CD14-positive monocyte (primary cell): ENCODE measurements at regions not wholly inside any gene's neighbourhood (a gene's known extent, or its start where the extent isn't known, plus 50 kb on each side); places are given as distances from the start of the nearest gene placed in this dataset.

Source experiments
- DNase-seq, 3 donors: peaks; one replicate each; pipeline ENCODE4 v3.0.0-alpha.2; 2011 to 2022
- H2AFZ ChIP-seq: 2 replicates; pipeline ENCODE4 v1.6.0; 2012; ENCODE audit warnings: mild to moderate bottlenecking, low read depth, low read length, inconsistent platforms; ENCODE audit not compliant: insufficient read depth, poor library complexity, severe bottlenecking
- H3K27ac ChIP-seq, 2 donors: 1 replicate in 1 of 2; 2 replicates in 1 of 2; pipeline ENCODE4 v1.5.1; 2012 to 2013; ENCODE audit warnings: low read length in 2 of 2, control low read depth in 1 of 2, inconsistent platforms in 1 of 2, low read depth in 1 of 2, mild to moderate bottlenecking in 1 of 2
- H3K27me3 ChIP-seq, 2 donors: one replicate each; pipeline versions ENCODE4 v1.6.0 to v1.6.1; 2011 to 2013; ENCODE audit warnings: low read length in 2 of 2; ENCODE audit not compliant: control insufficient read depth in 2 of 2, insufficient read depth in 2 of 2
- H3K36me3 ChIP-seq, 2 donors: replicated peaks in 1 of 2; 1 replicate in 1 of 2; 2 replicates in 1 of 2; pipeline versions ENCODE4 v1.5.1 to v1.6.1; 2012 to 2013; ENCODE audit warnings: low read length in 2 of 2, control low read depth in 1 of 2, inconsistent platforms in 1 of 2, mild to moderate bottlenecking in 1 of 2; ENCODE audit not compliant: insufficient read depth in 2 of 2, control insufficient read depth in 1 of 2
- H3K4me1 ChIP-seq, 2 donors: 1 replicate in 1 of 2; 2 replicates in 1 of 2; pipeline versions ENCODE4 v1.5.1 to v1.6.1; 2012 to 2013; ENCODE audit warnings: low read length in 2 of 2, control low read depth in 1 of 2, inconsistent platforms in 1 of 2, mild to moderate bottlenecking in 1 of 2, moderate library complexity in 1 of 2; ENCODE audit not compliant: insufficient read depth in 2 of 2, control insufficient read depth in 1 of 2
- H3K4me2 ChIP-seq: replicated peaks from 2 replicates; pipeline ENCODE3; 2012; ENCODE audit warnings: low read length, moderate library complexity, mild to moderate bottlenecking; ENCODE audit not compliant: poor library complexity, severe bottlenecking; ENCODE audit errors: extremely low read depth
- H3K4me3 ChIP-seq, 3 experiments: fragments of 200-600 bp in 1 of 3; sonication (generic) in 1 of 3; replicated peaks in 1 of 3; 1 replicate in 2 of 3; 2 replicates in 1 of 3; pipeline ENCODE4 v1.5.1; 2011 to 2013; ENCODE audit warnings: low read length in 3 of 3, mild to moderate bottlenecking in 3 of 3, control low read depth in 2 of 3, low read depth in 2 of 3, inconsistent platforms in 1 of 3, moderate library complexity in 1 of 3
- H3K79me2 ChIP-seq: 2 replicates; pipeline ENCODE4 v1.6.0; 2012; ENCODE audit warnings: mild to moderate bottlenecking, control low read depth, inconsistent platforms, low read length, moderate library complexity; ENCODE audit not compliant: insufficient read depth
- H3K9ac ChIP-seq: 2 replicates; pipeline ENCODE4 v1.6.0; 2017; ENCODE audit warnings: low read length, mild to moderate bottlenecking; ENCODE audit not compliant: insufficient read depth, poor library complexity, severe bottlenecking
- H3K9me3 ChIP-seq, 2 donors: replicated peaks in 1 of 2; 1 replicate in 1 of 2; 2 replicates in 1 of 2; pipeline versions ENCODE4 v1.5.1 to v1.6.1; 2012 to 2013; ENCODE audit warnings: low read length in 2 of 2, control low read depth in 1 of 2; ENCODE audit not compliant: control insufficient read depth in 1 of 2, insufficient read depth in 1 of 2
- H4K20me1 ChIP-seq: 2 replicates; pipeline ENCODE4 v1.6.0; 2012; ENCODE audit warnings: mild to moderate bottlenecking, low read length, control low read depth, moderate library complexity; ENCODE audit not compliant: insufficient read depth
- H3K27ac Mint-ChIP-seq, 7 donors: one replicate each; pipeline ENCODE4 v1.8.0; 2020; ENCODE audit warnings: mild to moderate bottlenecking in 7 of 7, mixed read lengths in 7 of 7, moderate library complexity in 6 of 7, inconsistent platforms in 2 of 7
- H3K27me3 Mint-ChIP-seq, 3 donors: one replicate each; pipeline ENCODE4 v1.8.0; 2021 to 2022; ENCODE audit warnings: low read depth in 3 of 3, mild to moderate bottlenecking in 3 of 3, mixed read lengths in 3 of 3, moderate library complexity in 3 of 3, inconsistent platforms in 1 of 3
- H3K36me3 Mint-ChIP-seq, 2 donors: one replicate each; pipeline ENCODE4 v1.8.0; 2020; ENCODE audit warnings: mixed read lengths in 2 of 2, inconsistent platforms in 1 of 2, mild to moderate bottlenecking in 1 of 2
- H3K4me1 Mint-ChIP-seq: one replicate; pipeline ENCODE4 v1.8.0; 2020; ENCODE audit warnings: mild to moderate bottlenecking, mixed read lengths
- H3K4me3 Mint-ChIP-seq, 2 donors: one replicate each; pipeline ENCODE4 v1.8.0; 2020; ENCODE audit warnings: mild to moderate bottlenecking in 2 of 2, mixed read lengths in 2 of 2, moderate library complexity in 1 of 2
- H3K9me3 Mint-ChIP-seq, 7 donors: one replicate each; pipeline ENCODE4 v1.8.0; 2020 to 2022; ENCODE audit warnings: mixed read lengths in 7 of 7, mild to moderate bottlenecking in 6 of 7, moderate library complexity in 6 of 7, inconsistent platforms in 2 of 7
- CTCF ChIP-seq: fragments of 200-600 bp; IDR thresholded peaks from one replicate; pipeline ENCODE4 v1.8.0; 2022; ENCODE audit warnings: antibody characterized with exemption, mild to moderate bottlenecking
- WGBS: methylation state at CpG from one replicate; pipeline ENCODE4 v1.1.5; 2013; ENCODE audit warnings: missing lambda C conversion rate; ENCODE audit not compliant: insufficient coverage; 5-methylcytosine and 5-hydroxymethylcytosine counted together
- intact Hi-C, 2 donors: fragments of 100-400 bp; cut with micrococcal nuclease; formaldehyde crosslinking; loops; one replicate each; pipeline versions ENCODE4 v1.15.0 to v1.15.1; 2023

- no CpG with 5 or more reads among the region's 1 CpG for WGBS
- Histone ChIP-seq H4K20me1 (no peaks in the 10 kb centered on the region), H3K9me3 (no peaks in the 10 kb centered on the region)
These were observed 141.5 kb downstream of the RMI1 start for GRCh38 chr9:84121991-84122523.

GRCh38 chr9:84122572-84122971 lies 142.0 kb downstream of the RMI1 start:
- no peak overlapping the region for H3K27ac Mint-ChIP-seq
- H3K9me3 Mint-ChIP-seq, result peaks cover 0 to 8% (median 3%) of the 10 kb centered on the region in 7 donors
- TF ChIP-seq CTCF, result no peak
- H3K4me2 ChIP-seq, result no peak overlapping the region
- H3K9ac ChIP-seq, result no peak overlapping the region
- no peak overlapping the region for H2AFZ ChIP-seq
- H3K79me2 ChIP-seq, result no peaks in the 10 kb centered on the region
- H3K4me1 ChIP-seq, result no peaks in the 10 kb centered on the region
- H3K4me1 Mint-ChIP-seq, result no peaks in the 10 kb centered on the region
- H3K4me3 ChIP-seq, result no peak overlapping the region
- no peaks in the 10 kb centered on the region for H3K9me3 ChIP-seq
- peaks cover 6 to 8% (median 8%) of the 10 kb centered on the region in 3 donors for H3K27me3 Mint-ChIP-seq
- no peaks in the 10 kb centered on the region for H3K36me3 Mint-ChIP-seq
- H3K36me3 ChIP-seq, result no peaks in the 10 kb centered on the region
- H3K27ac ChIP-seq, result no peak overlapping the region
- no CpG with 5 or more reads among the region's 1 CpG for WGBS
- no peak overlapping the region for H3K4me3 Mint-ChIP-seq
- peaks cover 0 to 3% of the 10 kb centered on the region in 2 donors for H3K27me3 ChIP-seq
- H4K20me1 ChIP-seq, result no peaks in the 10 kb centered on the region
- no peak for DNase-seq
- intact Hi-C loops, result no loop called here

More at GRCh38 chr9:84121991-84122523, 141.5 kb downstream of the RMI1 start:
- Histone ChIP-seq H3K4me3 (no peak overlapping the region), H3K36me3 (no peaks in the 10 kb centered on the region), H3K27me3 (no peaks in the 10 kb centered on the region), H3K9ac (no peak overlapping the region), H2AFZ (no peak overlapping the region), H3K79me2 (no peaks in the 10 kb centered on the region), H3K27ac (no peak overlapping the region), H3K4me2 (no peak overlapping the region), H3K4me1 (no peaks in the 10 kb centered on the region)
- no peak overlapping the region for H3K4me3 Mint-ChIP-seq
- DNase-seq, result no peak
- peaks cover 6 to 9% (median 8%) of the 10 kb centered on the region in 3 donors for H3K27me3 Mint-ChIP-seq
- no peak for TF ChIP-seq CTCF
- no peak overlapping the region for H3K27ac Mint-ChIP-seq
- intact Hi-C loops, result no loop called here
- H3K9me3 Mint-ChIP-seq, result peaks cover 0 to 13% (median 5%) of the 10 kb centered on the region in 7 donors
- H3K4me1 Mint-ChIP-seq, result no peaks in the 10 kb centered on the region
- H3K36me3 Mint-ChIP-seq, result no peaks in the 10 kb centered on the region
